HG03097 (cell line): ENCODE measurements at regions not wholly inside any gene's neighbourhood (a gene's known extent, or its start where the extent isn't known, plus 50 kb on each side); places are given as distances from the start of the nearest gene placed in this dataset.
"Not testable (repeated sequence)": the region's sequence is repeated elsewhere in the genome, so short reads cannot be mapped to it uniquely, and the experiment has no call there.

Experiments used
- ATAC-seq: cut with Tn5 transposase; IDR thresholded peaks from one replicate; pipeline ENCODE4 v1.9.1; 2021; ENCODE audit not compliant: unreplicated experiment, low FRiP score

DNA sequence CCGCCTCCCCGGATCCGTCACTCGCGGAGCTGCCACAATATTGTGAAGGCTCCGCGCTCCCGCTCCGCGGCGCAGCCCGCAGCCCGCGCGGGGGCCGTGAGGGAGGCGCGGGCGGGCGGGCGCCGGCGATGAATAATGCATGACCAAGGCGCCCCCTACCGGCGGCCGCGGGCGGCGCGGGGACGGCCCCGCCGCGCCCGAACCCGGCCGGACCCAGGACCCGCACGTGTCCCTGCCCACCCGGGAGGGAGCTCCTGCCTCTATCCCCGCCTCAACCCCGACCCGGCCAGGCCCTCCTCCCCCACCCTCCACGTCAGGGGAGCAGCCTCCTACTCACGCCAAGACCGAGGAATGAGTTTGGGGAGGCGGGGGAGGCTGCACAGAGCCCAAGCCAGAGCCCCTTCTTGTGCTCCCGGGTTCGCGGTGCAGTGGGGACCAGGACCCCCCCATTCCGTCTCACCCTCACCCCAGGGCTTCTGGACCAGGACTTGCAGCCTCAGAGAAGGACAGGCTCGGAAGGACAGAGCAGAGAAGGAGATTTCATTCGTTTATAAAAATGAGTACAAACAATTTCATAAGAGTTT, 70.8 kb upstream of the CASZ1 start:
- ATAC-seq = no peak

GRCh38 chr1:10867914-10868598, 71.6 kb upstream of the CASZ1 start:
- no peak for ATAC-seq

GRCh38 chr1:10868599-10868965, 72.1 kb upstream of the CASZ1 start:
- no peak for ATAC-seq

DNA sequence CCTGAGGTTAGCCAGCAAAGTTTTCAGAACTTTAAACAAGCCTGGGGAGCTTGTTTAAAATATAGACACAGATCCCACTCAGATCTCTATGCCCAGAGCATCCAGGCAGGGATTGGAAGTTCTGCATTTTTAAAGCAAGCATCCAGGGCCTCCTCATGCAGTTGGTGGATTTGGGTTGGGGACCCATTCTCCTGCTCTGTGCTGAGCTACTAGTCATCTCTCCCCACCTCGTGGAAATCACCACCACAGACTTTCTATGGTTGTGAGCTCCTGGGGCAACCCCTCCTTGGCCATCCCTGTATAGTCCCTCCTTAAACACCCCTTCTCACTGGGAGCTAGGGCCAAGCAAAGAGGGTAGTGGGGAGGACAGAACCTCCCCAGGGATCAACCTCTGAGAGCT, 73.5 kb upstream of the CASZ1 start:
- no peak for ATAC-seq

DNA sequence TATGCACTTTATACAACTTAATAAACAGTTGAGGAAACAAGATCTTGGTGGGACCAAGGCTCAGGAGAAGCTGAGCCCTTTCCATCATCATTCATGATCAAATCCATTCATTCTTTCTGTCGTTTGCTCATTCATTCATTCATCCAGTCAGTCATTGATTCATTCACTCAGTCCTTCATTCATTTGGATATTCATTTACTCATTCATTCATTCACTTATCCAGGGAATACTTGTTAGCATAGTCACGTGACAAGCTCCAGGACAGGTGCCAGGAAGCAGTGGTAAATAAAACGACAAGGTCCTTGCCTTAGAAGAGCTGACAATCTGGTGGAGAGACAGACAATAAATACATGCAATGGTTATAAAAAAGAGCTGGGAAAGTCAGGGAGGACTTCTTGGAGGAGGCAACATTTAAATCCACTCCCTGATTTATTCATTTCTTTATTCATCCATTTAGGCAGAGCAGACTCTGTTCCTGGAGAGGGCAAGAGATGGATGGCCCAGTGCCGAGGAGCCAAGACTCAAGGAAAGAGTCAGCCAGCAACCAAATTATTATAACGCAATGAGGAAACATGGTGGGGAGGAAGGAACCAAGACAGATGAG, 74.1 kb upstream of the CASZ1 start:
- no peak for ATAC-seq

DNA sequence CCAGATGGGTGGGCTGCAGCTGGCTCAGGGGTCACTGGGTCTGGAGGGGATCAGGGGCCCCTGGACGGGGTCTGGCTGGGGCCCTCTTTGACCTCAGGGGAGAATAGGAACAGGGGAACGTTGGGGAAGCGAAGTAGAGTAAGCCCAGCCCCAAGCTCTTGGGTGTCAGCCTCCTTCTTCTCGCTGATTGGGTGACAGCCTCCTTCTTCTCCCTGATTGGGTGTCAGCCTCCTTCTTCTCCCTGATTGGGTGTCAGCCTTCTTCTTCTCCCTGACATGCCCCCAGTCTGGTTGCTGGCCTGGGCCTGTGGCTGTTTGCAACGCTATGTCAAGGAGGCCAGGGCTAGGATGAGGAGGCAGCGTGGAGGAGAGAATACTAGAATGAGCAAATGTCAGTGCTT, 76.7 kb upstream of the CASZ1 start:
- ATAC-seq = no peak

DNA sequence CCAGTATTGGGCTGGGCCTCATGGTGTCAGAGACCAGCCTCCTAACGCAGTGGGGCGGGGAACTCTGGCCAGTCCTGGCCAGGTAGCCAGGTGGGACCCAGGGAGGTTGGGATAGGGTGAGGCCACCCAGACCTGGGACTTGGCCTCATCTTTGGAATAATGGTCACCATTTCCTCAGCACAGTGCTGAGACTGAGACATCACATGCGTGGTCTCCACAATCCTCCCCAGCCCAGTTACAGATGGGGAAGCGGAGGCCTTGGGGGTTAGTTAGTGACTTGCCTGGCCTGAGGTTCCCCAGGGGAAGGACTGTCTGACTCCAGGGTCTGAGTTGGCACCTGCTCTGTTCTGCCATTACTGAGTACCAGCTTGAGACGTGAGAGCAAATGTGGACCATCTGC, 77.9 kb upstream of the CASZ1 start:
- no peak for ATAC-seq

GRCh38 chr1:10877894-10878293, 81.4 kb upstream of the CASZ1 start:
- no peak for ATAC-seq

GRCh38 chr1:10878469-10878868, 82.0 kb upstream of the CASZ1 start:
- no peak for ATAC-seq

- ATAC-seq = no peak
Observed at GRCh38 chr1:10880063-10880462, 83.6 kb upstream of the CASZ1 start.

GRCh38 chr1:10881046-10881445, 84.6 kb upstream of the CASZ1 start:
- no peak for ATAC-seq

DNA sequence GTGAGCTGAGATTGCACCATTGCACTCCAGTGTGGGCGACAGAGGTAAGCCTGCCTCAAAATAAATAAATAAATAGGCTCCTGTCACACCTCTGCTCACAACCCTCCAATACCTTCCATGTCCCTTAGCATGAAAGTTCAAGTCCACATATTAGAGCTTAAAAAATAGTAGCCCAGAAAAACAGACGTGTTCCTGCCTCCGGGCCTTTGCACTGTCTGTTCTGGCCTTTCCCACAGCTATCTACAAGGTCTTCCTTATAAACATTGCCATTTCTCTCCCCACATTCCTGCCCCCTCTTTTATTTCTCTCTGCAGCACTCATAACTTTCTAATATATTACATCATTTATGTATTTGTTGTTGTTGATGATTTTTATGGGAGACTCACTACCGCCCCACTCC, 85.6 kb upstream of the CASZ1 start:
- no peak for ATAC-seq

GRCh38 chr1:10887032-10887431, 90.6 kb upstream of the CASZ1 start:
- ATAC-seq = not testable (repeated sequence)

DNA sequence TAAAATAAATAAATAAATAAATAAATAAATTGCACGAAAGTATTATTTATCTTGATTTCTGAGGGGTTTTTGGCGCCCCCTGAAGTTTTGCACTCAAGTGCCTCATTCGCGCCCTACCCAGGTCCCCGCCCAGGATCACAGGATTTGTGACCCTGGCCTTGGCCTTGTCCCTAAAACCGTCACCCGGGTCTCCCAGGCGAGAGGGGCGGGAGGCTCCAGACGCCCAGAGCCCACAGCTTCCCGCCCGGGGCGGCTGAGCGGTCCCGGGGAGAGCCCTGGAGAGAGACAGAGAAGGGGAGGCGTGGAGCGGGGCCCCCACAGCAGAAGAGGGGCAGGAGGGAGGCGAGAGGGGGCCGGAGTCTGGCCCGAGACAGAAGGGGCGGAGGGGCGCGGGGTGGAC, 91.8 kb upstream of the CASZ1 start:
- ATAC-seq = no peak

DNA sequence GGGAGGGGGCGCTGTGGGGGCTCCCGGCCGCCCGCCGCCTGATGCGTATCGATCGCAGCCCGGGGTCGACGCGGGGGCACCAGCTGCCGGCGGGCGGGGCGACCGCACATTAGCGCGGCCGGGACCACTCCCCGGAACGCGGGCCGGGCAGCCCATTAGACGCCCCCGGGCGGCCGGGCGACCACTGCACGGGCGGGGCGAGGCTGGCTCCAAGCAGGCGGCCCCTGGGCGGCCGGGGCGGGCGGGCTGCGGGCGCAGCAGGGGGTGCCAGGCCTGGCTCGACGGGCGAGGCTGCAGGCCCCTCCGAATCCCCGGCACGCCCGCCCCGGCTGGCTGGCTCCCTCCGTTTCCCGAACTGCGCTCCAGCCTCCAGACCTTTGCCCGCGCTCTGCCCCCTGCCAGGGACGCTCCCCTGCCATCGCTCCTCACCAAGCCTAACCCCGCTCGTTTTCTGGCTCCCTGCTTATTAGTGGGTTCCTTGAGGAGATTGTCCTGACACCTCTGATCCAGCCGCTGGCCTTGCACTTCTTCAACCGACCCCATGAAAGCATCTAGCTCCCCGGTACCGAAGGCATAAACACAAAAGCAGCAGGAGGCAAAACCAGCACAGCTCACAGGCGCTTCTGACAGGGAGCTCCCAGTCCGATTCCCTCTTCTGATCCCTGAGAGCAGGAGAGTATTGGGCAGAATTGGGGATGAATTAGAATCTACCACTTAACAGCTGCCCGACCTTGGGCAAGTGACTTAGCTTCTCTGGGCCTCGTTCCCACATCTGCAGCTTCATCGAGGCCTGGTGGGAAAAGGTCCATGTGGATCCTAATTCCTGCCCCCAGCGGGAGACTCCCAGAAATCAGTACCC, 92.6 kb upstream of the CASZ1 start:
- ATAC-seq = no peak

- ATAC-seq = no peak
Observed at GRCh38 chr1:10889650-10890353, 93.4 kb upstream of the CASZ1 start.

DNA sequence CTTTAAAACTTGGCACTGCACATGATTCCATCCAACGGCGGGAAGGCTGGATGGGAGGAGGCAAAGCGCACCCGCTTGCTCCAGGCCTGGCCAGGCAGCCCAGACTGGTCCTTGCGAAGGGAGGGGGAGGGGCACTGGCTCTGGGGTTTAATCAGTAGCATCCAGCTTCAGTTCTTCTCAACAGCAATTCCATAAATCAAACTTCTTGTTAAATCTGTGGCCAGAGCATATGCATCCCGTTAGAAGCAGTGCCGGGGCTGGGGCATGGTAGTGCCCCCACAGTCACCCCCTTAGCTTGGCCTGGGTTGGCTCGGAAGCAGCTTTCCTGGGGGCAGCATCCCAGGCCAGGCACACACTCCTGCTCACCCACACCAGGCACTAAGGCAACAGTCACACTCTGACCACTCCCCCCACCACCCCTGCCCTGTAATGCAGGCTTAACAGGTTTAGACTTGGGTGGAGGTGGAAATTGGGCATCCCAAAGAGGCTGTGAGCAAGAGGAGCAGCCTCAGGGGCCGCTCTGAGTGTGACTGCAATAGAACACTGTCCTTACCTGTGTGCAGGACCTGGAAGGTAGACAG, 94.1 kb upstream of the CASZ1 start:
- no peak for ATAC-seq

DNA sequence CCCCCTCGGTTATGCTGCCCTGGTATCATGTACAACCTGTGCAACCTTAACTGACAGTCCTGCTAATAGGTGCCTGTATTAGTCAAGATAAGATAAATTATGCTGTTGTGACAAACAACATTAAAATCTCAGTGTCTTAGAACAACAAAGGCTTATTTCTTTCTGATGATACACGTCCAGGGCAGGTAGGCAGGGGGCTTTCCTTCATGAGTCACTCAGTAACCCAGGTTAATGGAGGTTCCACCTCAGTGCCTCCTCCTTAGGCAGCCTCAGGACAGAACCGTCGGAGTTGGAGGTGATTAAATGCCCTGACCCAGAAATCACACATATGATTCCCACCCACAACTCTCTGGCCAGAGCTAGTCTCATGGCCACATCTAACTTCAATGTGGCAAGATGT, 94.6 kb upstream of the CASZ1 start:
- ATAC-seq = no peak

DNA sequence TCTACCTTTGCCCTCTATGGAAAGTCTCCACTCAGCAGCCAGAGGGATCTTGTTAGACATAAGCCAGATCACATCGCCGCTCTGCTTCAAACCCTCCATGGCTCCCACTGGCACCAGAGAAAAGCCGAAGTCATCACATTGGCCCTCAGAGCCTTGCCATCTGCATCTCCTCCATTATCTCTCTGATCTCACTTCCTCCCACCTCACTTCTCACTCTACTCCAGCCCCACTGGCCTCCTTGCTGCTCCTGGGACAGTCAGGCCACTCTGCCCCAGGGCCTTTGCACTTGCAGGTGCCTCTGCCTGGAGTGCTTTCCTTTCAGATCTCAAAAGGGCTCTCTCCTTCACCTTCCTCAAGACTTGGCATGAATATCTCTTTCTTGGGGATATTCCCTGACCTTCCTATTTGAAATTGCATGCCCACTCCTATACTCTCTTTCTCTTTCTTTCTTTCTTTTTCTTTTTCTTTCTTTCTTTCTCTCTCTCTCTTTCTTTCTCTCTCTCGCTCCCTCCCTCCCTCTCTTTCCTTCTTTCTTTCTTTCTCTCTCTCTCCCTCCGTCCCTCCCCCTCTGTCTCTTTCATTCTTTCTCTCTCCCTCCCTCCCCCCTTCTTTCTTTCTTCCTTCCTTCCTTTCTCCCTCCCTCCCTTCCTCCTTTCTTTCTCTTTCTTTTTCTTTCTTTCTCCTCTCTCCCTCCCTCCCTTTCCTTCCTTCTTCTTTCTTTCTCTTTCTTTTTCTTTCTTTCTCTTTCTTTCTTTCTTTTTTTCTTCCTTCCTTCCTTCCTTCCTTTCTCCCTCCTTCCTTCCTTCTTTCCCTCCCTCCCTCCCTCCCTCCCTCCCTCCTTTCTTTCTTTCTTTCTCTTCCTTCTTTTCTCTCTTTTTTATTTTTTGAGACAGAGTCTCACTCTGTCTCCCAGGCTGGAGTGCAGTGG, 96.0 kb upstream of the CASZ1 start:
- ATAC-seq = no peak
